ENCODE measurements at regions not wholly inside any gene's neighbourhood (a gene's known extent, or its start where the extent isn't known, plus 50 kb on each side); places are given as distances from the start of the nearest gene placed in this dataset.

DNA sequence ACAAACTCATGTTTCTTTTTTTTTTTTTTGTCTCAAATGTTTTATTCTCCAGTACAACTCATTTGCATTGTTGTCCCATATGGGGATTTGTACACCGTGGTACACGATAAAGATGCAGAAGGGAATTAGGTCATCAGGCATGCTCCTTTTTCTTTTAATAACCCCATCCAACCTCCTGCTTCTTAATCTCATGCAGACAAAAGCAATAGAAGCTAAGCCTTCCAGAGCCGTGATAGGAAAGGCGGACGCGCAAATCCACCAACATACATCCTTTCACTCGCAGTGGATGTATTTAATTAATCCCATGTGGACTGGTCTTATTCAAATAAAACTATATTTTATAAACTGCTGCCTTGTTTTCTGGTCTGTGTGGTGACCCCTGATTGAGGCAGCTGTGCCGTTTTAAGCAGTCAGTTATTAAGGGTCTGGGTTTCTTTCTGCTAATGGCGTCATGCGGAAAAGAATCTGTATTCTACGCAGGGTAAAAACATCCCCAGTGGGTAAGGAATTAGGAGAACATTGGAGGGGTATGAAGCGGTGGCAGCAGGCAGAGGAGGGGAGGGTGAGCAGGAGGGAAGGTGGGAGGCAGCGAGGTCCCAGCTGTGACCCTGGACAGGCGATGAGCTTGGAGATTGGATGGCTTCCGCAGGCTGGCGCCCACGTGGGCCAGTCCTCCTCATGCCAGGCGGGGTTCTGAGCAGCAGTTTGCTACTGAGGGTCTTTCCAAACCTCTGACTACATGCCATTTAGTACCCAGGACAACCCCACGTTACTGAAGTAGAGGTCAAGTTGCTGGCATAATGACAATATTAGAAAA lies 172.8 kb downstream of the LINC00237 start:
- no peak for DNase-seq (ENCODE audit: low read depth in 2 of 2)

- no peak for DNase-seq (ENCODE audit: low read depth in 2 of 2)
Observed at GRCh38 chr20:20932156-20932555, 174.0 kb downstream of the LINC00237 start.

DNA sequence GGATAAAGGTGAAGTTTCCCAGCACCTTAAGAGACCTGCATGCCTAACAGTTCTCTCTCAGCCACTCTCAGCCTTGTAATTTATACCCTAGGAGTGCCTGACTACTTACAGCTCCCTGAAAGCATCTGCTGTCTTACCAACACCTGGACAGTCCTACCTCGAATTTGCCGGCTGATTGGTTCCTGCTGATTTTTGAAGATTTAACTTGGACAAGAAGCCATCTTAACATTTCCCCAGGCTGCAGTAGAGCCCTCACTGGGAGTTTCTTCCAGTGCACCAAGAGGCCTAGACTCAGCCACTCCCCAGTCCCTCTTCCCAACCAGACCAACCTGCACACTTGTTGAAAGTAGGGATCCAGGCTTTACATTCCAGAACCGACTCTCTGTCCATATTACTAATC lies 174.5 kb downstream of the LINC00237 start:
- DNase-seq (ENCODE audit: low read depth in 2 of 2), result no peak

DNA sequence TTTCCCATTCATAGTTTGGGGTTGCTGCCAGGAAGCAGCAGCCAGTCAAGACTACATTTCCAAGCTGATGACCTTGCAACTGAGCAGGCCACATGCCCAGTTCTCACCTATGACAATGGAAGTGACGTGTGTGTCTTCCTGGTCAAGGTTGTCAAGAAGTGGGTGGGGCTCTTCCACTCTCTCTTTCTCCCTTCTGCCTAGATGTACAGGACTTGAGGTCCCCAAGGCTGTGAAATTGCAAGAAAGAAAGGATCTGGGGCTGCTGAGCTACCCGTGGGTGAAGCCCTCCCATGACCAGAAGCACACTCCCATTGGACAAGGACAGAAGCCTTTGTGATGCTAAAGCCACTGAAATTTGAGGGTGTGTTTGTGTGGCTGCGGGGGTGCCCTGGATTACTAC lies 175.1 kb downstream of the LINC00237 start:
- no peak for DNase-seq (ENCODE audit: low read depth in 2 of 2)

DNA sequence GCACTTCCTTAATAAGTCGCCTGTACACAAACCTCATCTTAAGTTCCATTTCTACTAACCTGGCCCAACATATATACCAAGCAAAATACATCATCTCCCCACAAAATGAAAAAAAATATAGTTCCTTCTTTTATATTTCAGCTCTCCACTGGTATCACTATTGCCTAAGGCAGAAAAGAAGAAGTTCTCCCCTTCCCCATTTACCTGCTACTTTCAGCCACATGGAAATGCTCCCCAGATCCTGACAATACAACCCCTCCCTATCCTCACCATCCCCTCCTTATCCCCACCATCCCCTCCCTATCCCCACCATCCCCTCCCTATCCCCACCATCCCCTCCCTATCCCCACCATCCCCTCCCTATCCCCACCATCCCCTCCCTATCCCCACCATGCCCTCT lies 175.7 kb downstream of the LINC00237 start:
- DNase-seq (ENCODE audit: low read depth in 2 of 2), result no peak

- DNase-seq (ENCODE audit: low read depth in 2 of 2), result no peak
Observed at GRCh38 chr20:20929341-20929740, 176.8 kb downstream of the LINC00237 start.

DNA sequence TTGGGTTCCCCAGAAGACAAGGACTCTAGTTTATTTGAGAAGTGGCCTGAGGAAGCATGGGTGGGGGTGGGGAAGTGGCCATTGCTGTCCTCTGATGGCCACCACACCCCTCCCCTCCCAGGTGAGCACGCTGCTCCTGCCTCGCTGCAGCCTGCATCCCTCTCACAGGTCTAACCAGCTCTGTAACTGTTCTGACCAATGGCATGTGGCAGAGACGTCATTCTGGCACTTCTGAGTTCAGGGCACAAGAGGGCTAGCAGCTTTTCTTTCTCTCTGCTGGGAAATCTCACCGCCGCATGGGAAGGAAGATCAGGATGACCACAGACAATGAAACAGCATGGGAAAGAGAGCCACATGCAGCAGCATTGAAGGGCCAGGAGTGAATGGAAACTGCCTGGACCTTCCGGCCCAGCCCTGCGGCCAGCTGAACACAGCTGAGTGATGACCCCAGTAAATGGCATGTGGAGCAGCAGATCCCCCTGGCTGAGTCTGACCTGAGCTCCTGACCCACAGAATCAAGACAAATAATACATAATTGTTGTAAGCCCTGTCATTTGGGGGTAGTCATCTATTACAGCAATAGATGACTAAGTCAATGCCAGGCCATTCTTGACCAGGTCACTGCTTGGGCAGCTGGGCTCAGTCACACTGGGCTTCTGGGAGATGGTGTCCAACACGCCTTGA lies 179.8 kb downstream of the LINC00237 start:
- DNase-seq (ENCODE audit: low read depth in 2 of 2), result no peak

DNA sequence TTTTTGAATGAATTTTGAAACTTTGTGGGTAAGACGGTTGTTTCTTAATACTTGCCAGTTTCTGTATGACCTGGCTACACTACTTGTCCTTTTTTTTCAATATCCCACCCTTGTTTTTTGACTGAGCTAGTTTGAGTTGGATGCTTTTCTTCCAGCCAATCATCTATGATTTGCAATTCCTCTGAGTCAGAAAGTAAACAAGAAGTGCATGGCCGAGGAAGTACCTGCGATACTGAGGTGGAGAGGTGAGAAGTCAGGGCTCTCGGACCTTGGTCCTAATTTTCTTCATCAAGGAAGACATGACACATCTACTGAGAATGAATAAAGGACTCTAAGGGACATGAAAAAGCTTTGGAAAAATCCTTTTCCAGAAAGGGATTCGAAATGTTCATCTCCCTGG lies 185.7 kb downstream of the LINC00237 start:
- no peak for DNase-seq (ENCODE audit: low read depth in 2 of 2)

DNA sequence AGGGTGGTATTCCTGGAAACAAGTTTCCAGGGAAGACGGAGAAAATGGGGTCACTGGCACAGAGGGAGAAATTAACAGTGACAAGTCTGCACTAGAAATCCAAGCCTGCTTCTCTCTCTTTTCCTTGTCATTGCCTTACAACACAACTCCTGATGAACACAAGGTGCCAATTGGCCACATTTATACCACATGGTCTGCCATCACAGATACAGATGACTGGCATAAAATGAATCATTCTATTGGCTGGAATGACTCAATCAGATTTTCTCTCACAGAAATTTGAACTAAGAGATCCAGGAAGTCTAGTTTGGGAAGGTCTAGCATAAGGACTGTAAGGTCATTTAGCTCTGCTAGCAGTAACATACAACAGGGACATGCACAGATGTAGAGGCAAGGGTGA lies 190.3 kb downstream of the LINC00237 start:
- no peak for DNase-seq (ENCODE audit: low read depth in 2 of 2)

DNA sequence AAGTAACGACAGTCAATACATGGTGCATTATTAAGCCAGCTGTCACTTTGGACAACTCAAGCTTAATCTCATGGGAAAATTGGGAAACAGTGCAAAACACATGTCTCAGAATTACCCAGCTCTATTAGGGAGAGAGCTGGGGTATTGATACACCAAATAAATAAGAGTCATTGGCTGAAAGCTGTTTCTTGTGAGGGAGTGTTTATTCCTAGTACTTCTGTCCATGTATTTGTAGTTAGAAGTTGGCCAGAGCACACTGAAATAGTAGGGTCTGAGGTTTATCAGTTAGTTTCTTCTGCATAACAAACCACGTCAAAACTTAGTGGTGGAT lies 192.0 kb upstream of the RALGAPA2 start:
- no peak for DNase-seq (ENCODE audit: low read depth in 2 of 2)

DNA sequence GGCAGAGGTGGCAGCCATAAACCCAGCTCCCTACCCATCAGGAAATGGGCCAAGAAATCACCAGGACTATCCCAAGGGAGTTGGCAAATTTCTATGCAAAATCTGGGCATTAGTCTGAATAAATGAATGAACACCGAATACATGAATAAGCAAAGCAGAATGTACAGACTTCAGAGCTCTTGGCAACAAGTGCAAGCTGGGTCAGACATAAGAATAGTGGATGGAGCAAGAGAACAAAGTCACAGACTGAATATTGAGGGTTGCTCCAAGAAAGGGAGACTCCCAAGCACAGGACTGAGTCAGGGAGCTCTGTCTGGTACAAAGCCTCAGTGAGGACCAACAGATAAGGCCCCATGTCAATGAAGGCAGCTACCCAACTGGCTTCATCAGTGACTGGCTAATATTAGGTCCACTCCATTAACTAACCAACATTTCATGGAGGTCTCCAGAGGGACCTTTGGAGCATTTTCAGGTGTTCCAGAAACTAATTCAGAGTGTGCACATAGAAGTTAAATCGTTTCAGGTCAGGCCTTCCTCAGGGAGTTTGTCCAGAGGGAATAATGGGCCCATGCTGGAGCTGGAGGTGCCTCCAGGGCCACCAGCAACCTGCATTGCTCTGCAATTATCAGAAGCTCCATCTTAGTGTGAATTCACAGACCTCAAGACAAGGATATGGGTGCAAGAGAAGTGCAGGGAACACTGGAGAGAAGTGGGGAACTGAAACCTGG lies 191.5 kb upstream of the RALGAPA2 start:
- DNase-seq (ENCODE audit: low read depth in 2 of 2), result no peak

GRCh38 chr20:20897922-20898321 lies 185.5 kb upstream of the RALGAPA2 start:
- DNase-seq (ENCODE audit: low read depth in 2 of 2), result no peak

DNA sequence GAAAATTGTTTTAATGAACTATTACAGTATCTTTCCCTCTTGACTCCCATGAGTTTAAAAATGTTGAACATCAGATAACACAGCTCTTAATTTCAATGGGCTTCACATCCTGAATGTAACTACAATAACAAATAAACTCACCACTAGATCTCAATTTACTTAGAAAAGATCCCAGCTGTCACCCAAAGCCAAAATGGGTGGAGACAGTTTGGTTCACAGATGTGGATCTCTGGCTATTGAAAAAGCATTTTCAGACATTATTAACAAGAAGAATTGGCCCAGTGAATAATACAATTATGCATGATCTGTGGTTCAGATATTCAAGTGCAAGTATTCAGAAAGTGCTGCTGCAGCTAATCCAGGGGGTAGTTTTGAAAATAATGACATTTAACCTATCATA lies 184.7 kb upstream of the RALGAPA2 start:
- DNase-seq (ENCODE audit: low read depth in 2 of 2), result no peak

DNA sequence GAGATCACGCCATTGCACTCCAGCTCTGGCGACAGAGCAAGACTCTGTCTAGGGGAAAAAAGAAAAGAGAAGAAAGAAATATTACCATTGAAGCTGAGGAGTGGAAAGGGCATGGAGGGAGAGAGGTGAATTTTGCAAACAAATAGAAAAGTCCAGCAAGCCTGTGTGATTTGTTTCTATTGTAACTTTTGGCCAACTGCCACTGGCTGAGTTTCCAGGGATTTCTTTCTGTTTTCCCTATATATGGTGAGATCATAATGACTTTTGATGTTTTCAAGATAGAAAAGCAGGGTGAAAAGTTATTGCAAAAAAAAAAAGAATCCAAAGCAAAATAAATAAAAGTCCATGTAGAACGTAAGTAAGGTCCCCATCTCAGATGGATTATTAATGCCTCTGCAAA lies 184.2 kb upstream of the RALGAPA2 start:
- DNase-seq (ENCODE audit: low read depth in 2 of 2), result no peak

DNA sequence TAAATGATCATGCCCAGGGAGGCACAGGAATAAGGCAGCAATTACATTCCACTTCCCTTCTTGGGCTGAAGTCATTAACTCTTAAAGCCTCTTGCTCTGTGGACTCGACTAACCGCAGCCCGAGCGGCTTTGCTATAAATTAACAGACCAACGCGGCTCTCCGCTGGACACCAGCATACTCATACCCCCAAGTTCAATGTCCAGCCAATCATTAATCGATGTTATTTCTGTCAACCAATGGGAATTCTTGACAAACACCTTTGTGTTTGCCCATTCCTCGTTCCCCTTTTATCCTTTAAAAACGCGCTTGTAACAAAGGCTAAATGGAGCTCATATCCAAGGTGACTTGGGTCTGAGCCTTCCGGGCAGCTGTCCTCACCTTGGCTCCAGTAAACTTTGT lies 183.1 kb upstream of the RALGAPA2 start:
- DNase-seq (ENCODE audit: low read depth in 2 of 2), result no peak

- DNase-seq (ENCODE audit: low read depth in 2 of 2), result no peak
Observed at GRCh38 chr20:20894753-20895152, 182.3 kb upstream of the RALGAPA2 start.

DNA sequence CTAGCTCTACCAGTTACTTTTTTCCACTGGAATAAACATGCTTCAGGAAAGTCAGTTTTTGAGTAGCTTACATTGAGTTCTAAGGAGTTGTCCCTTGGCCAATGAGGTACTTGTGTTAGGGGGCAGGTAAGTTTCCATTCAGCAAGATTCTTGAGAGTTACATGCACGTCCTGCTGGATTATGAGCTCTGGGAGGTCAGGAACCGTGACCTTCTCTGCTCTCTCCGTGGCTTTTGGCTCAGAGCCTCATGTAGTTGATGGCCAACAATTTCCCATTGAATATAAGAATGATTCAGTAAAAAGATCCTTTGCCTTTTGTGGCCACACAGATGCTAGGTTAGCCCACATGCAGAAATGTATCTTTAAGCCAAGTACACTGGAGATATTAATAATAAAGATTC lies 181.8 kb upstream of the RALGAPA2 start:
- DNase-seq (ENCODE audit: low read depth in 2 of 2), result no peak

DNA sequence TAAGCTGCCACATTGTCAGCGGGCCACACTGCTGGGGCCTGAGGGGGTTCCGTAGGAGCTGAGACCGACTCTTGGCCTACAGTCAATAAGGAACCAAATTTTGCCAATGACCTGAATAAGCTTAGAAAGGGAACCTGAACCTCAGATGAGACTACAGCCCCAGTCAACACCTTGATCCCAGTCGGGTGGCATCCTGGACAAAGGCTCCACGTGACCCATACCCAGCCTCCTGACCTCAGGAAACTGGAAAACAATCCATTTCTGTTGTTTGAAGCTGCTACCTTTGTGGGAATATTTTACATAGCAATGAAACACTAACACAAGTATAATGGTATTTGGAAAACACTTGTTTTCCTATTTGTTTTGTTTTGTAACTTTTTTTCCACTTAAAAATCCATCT lies 179.9 kb upstream of the RALGAPA2 start:
- no peak for DNase-seq (ENCODE audit: low read depth in 2 of 2)

DNA sequence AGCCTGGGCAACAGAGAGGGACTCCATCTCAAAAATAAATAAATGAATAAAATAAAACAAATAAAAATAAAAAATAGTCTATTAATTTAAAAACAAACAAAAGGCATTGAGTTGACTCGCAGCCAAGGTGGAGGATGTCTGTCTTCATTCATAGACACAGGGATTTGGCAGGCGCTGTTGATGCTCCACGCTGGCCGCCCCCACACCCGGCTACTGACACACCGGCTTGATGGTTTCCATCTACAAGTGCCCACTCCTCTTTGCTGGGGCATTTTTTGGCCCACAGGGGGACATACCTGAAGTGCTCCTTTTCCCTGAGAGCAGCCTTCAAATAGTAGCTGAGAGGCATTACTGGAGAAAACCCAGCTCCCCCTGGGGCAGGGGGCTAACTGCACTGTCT lies 178.3 kb upstream of the RALGAPA2 start:
- DNase-seq (ENCODE audit: low read depth in 2 of 2), result no peak

- no peak for DNase-seq (ENCODE audit: low read depth in 2 of 2)
Observed at GRCh38 chr20:20888936-20889335, 176.5 kb upstream of the RALGAPA2 start.

DNA sequence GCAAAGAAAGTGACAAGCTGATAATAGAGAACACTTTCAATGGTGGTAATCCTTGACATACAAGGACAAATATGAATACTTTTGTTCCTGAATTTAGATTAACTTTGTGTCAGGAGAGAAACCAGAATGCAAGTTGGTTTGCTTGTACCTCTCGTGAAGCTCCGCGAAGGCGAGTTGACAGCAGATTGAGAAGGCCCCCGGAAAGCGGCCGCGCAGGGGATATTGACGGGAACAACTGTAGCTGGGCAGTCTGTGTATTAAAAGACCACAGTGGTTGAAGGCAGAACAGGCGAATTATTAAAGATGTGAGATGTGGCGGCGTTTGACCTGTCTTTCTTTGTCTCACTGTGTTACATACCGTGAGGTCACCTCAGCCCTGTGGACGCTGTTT lies 175.8 kb upstream of the RALGAPA2 start:
- no peak for DNase-seq (ENCODE audit: low read depth in 2 of 2)

- DNase-seq (ENCODE audit: low read depth in 2 of 2), result no peak
Observed at GRCh38 chr20:20887593-20888265, 175.3 kb upstream of the RALGAPA2 start.

Data from stimulated activated CD4-positive, alpha-beta T cell treated with anti-CD3 and anti-CD28 coated beads, Interleukin-15, amount 100 ng/mL, for 48 hours (primary cell).